NK-92 (cell line): ENCODE measurements at regions not wholly inside any gene's neighbourhood (a gene's known extent, or its start where the extent isn't known, plus 50 kb on each side); places are given as distances from the start of the nearest gene placed in this dataset.
"Not testable (repeated sequence)": the region's sequence is repeated elsewhere in the genome, so short reads cannot be mapped to it uniquely, and the experiment has no call there.

Experiments used
- DNase-seq: peaks from one replicate; lab custom pipeline; 2025; ENCODE audit not compliant: unreplicated experiment; lab: John Stamatoyannopoulos, UW

- no peak for DNase-seq
Observed at GRCh38 chr1:228889289-228889688, 154.0 kb downstream of the RHOU start.

- no peak for DNase-seq
Observed at GRCh38 chr1:228891272-228892034, 156.2 kb downstream of the RHOU start.

- DNase-seq, result not testable (repeated sequence)
Observed at GRCh38 chr1:228892200-228892599, 156.9 kb downstream of the RHOU start.

GRCh38 chr1:228894442-228894989 lies 159.2 kb downstream of the RHOU start:
- DNase-seq, result no peak

- no peak for DNase-seq
Observed at GRCh38 chr1:228897901-228898300, 162.6 kb downstream of the RHOU start.

- DNase-seq, result no peak
Observed at GRCh38 chr1:228898582-228898992, 163.3 kb downstream of the RHOU start.

GRCh38 chr1:228899421-228899956 lies 164.2 kb downstream of the RHOU start:
- DNase-seq, result no peak

- DNase-seq, result no peak
Observed at GRCh38 chr1:228900099-228900885, 165.0 kb downstream of the RHOU start.

GRCh38 chr1:228900886-228901392 lies 165.7 kb downstream of the RHOU start:
- no peak for DNase-seq

- DNase-seq, result no peak
Observed at GRCh38 chr1:228901936-228902681, 166.8 kb downstream of the RHOU start.

- no peak for DNase-seq
Observed at GRCh38 chr1:228902781-228903433, 167.6 kb downstream of the RHOU start.

- DNase-seq, result no peak
Observed at GRCh38 chr1:228903434-228904071, 168.3 kb downstream of the RHOU start.

GRCh38 chr1:228904222-228904621 lies 168.9 kb downstream of the RHOU start:
- no peak for DNase-seq

- DNase-seq, result no peak
Observed at GRCh38 chr1:228905701-228906101, 170.4 kb downstream of the RHOU start.

GRCh38 chr1:228906223-228906860 lies 171.1 kb downstream of the RHOU start:
- no peak for DNase-seq

GRCh38 chr1:228911225-228912210 lies 176.2 kb downstream of the RHOU start:
- DNase-seq, result no peak

- DNase-seq, result no peak
Observed at GRCh38 chr1:228913626-228914414, 178.5 kb downstream of the RHOU start.
